GM18873 (cell line): ENCODE measurements at regions not wholly inside any gene's neighbourhood (a gene's known extent, or its start where the extent isn't known, plus 50 kb on each side); places are given as distances from the start of the nearest gene placed in this dataset.

ENCODE experiments used
- ATAC-seq: cut with Tn5 transposase; IDR thresholded peaks from one replicate; pipeline ENCODE4 v1.9.1; 2021; ENCODE audit warnings: mild to moderate bottlenecking, moderate library complexity, moderate number of reproducible peaks; ENCODE audit not compliant: unreplicated experiment, low FRiP score

DNA sequence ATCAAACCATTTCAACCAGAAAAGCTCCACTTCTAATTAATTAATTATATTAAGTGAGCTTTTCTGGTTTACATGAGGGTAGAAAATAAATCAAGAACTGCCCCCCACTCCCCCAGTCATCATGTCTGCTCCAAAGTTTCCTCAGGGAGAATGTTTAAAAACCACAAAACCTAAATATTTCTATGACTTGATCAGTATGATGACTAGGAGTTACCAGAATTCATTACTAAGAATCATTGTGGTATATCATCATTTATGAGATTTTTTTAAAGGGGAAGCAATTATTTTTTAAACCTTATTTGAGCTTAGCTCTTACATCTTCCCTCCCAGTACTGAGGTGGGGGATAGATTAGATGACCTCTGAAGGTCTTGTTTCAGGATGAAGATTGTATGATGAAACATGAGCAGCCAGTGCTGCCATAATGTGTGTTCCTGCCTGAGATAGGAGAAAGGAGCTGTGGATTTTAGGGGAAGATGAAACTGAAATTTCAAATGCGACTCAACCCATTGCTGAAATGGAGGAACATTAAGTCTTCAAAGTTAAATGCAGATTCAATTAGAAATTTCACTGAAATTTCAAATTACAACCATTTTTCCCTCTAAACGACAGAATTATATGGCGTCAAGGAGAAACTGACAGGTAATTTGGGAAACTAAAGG, 401.3 kb upstream of the CADM1 start:
- ATAC-seq = no peak

DNA sequence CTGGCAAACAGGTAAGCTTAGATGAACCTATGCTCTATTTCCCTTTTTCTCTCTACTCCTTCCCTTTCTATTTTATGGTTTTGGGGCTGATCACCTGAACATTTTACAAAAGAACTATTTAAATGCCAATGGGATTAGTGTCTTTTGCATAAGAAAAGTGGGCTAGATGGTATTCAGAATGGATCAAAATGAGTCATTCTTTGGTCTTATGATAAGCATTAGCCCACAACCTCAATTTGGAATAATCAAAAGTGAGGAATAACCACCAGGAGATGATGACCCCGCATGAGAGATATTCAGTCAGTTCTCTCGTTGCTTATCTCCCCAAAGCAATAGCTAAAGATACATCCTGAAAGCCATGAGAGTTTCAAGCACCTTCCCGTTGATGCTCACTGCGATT, 399.0 kb upstream of the CADM1 start:
- ATAC-seq = no peak

DNA sequence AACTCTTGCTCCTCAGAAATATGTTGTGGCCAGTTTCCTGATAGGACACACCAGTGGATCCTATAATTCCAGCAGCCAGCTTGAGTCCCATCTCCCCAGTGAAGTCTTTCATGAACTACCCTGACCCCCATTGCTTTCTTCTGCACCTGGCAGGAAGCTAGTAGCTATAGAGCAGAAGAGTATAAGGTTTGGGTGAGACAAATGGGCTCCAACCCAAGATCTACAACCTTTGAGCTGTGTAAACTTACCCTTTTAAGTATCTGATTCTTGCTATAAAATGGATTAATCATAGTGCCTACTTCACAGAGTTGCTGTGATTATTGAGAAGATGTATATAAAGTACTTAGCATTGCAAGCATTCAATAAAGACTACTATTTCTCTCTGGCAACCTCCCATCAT, 396.9 kb upstream of the CADM1 start:
- ATAC-seq = no peak

DNA sequence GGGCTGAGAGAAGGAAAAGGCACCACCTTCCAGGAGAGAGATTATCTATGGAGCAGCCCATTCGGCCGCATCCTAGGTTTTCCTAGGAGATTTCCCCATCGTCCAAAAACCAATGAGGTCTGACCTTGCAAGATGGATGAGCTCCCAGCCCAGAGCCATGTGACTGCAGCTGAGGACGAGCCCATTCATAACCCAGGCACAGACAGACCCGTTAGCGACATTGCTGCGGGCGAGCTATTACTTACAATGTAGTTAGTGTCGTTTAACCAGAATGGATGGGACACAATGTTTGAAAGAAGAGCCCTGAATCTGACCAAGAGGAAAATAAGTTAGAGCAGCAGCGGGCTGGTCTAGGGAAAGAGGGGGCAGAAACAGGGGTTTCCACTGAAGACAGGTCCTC, 395.9 kb upstream of the CADM1 start:
- no peak for ATAC-seq

DNA sequence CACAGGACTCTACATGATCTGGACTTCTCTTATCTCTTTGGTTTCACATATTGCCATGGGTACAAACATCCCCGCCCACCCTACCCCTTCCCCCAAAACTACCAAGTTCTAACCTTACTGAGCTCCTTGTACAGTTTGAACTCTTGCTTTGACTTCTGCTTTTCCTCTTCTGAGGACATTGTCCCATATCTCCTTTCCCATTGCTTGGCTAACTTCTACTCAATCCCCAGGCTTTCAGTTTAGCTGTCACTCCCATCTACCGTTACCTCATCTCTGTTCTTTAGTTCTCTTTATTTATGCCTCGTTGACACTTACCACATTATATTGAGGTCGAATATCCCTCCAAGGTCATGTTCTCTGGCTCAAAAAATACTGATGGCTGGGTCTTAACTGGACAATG, 393.5 kb upstream of the CADM1 start:
- ATAC-seq = no peak

DNA sequence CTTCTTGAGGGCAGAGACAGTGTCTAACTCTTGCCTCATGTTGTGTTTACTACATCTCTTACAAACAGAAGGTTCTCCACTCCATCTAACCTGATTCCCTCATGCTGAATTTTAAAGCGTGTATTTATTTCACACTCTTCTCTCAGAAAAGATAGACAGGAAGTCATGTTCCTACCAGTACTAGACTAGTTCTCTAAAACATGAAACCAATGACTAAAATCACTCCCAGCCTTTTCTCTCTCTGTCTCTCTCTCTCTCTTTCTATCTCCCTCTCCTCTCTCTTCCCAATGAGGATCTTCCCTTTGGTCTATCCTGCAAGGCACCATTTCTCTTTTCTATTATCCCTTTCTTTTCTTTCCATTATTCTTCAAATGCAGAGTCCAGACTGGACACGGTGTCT, 391.9 kb upstream of the CADM1 start:
- no peak for ATAC-seq

DNA sequence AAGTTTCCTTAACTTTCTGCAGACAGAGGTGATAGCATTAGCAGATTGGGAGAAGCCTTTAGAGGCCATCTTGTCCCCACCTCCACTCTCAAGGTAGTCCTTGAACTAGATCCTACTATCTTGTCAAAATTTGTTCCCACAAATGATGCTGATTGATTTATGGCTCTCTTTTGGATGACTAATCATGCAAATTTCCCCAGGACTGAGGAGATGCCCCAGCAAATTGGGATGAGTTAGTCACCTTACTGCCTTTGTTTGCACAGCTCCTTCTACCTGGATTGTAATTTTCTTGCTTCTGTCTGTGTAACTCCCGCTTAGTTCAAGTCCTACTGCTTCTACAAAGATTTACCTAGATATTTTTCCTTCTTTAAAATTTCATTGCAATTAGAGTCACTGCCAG, 391.4 kb upstream of the CADM1 start:
- ATAC-seq = no peak

DNA sequence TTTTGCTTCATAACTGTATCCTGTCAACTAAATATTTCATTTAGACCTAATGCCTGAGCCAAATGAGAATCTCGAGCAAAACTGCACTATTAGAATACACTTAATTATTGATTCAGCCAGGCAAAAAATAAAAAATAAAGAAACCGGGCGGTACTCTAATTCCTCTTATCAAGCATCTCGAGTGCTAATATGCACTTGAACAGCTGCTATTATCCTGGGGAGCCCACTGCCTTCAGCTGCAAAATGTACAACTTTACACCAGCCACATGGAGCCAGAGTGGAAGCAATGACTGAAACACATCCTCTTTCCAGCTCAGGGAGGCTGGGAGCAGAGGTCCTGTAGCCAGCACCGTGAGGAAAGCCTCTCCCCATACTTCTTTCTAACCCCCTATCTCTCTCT, 390.0 kb upstream of the CADM1 start:
- no peak for ATAC-seq

DNA sequence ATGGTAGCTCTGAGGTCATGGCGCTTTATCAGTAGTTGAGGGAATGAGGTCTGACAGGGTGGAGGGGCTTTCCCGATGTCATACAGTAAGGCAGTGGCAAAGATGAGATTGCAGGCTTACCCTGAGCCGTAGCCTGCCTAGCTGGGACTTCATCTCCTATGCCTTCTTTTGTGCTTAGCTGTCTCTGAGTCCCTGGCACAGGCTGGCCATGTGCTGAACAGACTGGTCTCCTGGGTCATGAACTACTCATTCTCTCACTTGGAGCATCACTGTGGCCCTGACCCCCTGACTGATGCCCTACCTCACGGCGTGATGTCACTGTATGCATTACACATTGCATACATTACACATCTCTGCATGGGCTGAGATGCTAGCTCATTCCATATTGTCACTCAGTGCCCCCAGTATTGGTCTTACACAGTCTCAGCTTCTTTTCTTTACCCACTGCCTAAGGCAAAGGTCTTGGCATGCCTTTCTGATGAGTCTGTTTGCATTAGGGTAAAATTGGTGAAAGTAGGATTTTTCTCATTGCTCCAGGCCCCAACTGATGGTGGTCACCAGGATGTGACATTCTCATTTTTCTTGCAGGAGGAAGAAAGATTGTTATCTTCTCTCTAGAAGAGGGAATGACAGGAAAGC, 389.4 kb upstream of the CADM1 start:
- ATAC-seq = no peak

DNA sequence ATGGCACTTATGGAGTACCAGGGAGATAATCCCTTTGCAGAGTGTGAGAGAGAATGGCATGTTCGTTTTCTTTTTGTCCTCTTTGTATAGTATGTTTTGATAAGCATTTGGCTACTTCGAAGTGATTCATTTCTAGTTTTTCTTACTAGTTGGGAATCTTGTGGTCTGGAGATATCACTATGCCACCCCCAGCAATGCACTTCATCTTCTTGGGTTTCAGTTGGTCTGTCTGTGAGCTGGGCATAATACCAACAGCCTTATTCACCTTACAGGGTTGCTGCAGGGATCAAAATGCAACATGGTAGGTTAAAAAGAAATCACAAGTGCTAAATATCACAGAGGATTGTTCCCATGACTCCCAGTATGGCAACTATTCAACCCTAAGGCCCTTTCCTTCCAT, 387.8 kb upstream of the CADM1 start:
- ATAC-seq = no peak

DNA sequence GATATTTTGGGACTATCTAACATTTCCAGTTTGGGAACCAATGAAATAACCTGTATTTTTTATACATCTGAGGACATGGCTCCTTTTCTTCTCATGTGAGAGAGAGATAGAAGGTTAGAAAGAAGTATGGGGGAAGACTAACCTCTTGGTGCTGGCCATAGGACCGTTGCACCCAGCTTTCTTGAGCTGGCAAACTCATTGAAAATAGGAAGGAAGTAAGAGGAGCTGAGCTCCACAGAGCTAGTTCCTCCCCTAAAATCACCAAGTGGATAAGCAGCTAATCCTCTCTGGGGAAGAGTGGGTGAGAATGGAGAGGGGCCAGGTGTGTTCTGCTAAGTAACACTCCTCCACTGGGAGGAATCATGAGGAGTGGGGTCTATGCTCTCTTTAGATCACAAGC, 387.4 kb upstream of the CADM1 start:
- ATAC-seq = no peak

DNA sequence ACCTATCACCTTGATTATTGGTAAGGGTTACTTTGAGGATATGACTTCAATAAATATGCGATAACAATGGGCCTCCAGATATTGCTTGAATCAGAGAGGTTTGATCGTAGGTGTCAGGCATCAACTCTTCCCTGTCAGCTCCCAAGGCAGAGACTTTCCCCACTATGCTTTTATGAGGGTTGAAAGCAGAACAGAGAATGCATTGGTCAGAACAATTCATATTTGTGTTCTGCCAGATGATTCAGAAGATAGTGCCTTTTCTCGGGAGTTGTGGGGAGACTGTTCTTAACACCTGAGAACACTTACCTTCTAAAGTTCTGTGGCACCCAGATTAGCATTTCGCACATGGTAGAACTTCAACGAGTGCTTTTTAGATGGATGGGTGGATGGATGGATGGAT, 386.3 kb upstream of the CADM1 start:
- no peak for ATAC-seq

DNA sequence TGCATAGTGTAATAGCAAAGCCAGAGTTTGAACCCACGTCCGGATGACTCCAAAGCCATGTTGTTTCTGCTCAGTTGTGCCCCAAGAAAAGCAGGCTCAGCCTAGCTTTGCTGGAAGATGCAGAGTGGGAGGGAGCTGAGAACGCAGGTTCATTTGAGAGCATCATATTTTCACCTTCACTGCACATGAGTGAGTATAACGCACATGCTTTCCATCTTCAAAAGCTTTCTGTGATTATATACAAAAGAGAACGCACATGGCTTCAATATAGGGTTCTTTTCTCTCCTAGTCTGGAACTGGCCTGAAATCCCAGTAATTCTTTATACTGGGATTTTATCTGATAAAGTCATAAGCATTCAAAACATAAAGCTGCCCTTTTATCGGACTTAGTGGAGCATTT, 385.5 kb upstream of the CADM1 start:
- ATAC-seq = no peak

DNA sequence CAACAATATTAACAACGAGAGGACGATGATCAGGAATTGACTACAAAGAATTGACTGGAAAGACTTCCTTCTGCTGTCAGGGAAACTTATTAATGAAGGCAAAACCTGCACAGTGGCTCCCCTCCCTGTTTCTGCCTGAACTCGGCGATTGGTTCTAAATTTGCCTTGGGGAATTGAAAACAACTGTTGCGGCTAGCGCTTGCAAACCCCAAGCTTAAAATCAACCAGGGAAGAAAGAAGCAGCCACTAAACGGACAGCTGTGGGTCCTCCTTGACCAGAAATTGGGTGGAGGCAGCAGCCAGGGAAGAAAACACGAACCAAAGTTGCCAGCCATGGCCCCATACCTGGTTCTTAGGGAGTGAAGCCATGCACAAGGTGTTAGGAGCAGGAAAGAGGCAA, 383.5 kb upstream of the CADM1 start:
- no peak for ATAC-seq

DNA sequence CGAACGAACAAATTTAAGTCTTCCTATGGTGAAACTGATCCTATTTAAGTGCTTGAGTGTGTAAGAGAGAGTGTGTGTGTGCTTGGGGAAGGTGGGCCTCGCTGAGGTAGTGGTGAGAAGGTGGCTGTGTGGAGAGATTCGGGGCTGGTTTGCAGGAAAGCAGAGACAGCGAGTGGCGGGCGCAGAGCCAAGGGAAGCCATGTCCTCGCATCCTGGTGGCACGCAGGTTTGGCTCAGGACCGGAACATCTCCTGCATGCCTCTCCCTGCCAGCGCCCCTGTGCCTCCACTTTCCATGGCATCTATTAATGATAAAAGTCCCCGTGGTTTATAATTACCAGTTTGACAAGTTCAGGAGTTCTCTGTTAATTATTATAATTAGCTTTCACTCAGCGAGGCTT, 383.1 kb upstream of the CADM1 start:
- no peak for ATAC-seq

DNA sequence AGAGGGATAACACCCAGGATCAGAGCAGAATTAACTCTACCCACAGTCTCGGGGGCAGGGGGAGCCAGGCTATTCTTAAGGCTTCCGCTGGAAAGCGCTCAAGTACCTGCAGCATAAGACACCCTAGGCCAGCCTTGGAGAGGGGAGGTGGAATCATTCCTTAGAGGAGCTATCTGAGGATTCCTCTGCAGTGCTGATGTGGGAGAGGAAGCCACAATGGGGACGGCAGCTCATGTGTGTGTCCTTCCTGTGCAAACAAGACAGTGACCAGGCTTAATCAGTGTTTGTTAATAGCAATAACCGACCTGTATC, 382.2 kb upstream of the CADM1 start:
- ATAC-seq = no peak

DNA sequence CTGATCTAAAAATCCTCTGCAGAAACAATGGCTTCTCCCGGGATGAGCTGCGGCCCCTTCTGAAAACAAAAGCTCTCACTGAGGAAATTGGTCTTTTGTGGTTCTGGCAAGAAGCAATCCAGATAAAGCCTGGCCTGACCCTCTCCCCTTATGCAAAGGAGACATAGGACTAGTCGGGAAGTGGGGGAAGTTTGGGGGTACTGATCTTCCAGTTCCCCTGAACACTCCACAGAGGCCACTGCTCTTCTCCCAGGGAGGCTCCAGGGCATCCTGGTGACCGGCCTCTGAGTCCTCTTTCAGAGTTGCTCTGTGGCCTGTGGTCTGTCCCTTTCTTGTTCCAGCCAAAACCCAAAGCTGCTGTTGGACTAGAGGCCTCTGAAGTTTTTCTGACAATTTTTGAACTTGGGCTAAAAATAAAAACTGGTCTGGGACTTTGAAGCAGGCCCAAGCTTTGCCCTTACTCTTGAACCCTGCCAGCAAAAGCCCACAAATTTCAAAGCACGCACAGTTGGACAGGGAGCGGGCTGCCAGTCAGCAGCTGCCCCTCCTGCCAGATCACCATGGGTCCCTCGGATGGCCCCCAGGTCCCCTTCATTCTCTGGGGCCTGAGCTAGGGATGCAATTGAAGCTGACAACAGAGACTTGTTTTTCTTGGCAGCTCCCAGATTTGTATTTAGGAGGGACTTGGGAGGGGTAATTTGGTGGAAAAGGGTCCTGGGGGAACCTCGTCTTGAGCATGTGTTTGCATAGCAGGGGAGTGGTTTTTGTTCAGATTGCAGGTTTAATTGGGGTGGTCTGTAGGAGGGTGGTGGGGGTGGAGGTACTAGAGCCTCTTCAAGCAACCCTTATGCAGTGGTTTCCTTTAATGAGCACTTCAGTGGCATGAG, 381.6 kb upstream of the CADM1 start:
- no peak for ATAC-seq

DNA sequence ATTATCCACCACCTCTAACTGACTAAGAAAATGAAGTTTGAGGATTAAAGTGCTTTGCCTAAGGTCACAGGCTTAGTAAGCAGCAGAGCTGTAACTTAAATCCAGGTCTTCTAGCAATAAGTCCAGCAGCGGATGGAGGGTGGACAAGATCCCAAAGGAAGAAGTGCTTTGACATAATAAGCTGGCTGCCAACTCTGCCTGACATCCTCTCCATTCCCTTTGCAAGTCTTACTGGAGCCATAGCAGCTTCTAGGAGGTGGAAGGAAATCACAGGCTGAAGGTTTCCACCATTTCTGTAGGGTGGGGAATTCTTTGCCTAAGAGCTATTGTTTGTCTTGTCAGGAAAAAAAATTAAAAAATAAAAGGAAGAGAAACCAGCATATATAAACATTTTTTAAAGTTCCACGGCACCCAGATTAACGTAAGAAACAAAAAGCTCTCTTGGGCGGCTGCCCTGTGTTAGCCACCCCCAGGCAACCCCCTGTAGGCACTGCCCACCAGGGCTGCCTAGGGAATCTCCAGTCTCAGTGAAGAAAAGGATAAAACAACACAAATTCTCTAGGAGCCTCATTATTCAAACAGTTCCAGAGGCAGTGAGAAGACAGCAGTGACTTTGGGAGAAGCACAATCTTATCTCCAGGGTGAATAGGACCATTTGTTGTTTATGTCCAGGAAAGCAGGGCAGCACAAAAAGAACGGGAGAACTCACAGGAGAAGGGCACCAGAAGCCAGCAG, 380.8 kb upstream of the CADM1 start:
- ATAC-seq = no peak

DNA sequence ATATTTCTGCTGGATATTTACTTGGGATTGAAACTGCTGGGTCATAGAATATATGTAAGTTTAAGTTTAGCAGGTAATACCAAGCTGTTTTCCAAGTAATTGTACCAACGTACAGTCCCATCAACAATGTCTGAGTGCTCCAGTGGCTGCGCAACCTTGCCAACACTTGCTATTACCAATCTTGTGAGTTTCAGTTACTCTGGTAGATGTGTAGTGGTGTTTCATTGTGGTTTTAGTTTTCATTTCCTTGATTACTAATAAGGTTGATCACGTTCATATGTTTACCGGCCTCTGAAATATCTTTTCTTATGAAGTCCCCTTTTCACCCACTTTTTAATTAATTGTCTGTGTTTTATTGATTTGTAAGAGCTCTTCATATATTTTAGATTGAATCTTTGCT, 370.6 kb upstream of the CADM1 start:
- ATAC-seq = peak; percentile 73

DNA sequence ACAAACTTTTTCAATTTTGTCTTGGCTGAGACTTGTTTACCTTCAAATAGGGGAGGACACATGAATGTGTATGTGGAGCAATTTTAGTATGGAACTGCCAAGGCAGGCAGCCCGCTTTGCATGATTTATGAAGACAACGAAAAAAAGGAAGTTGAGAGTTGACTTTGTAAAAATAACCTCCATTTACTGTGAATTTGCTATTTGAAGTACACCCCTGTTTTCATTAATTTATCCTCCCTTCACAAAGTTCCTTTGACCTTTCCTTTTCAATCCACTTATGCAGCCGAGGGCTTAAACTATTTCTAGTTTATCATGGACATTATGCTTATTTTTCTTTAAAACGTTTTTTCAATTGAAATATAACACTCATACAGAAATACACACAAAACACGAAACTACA, 369.6 kb upstream of the CADM1 start:
- ATAC-seq = no peak

DNA sequence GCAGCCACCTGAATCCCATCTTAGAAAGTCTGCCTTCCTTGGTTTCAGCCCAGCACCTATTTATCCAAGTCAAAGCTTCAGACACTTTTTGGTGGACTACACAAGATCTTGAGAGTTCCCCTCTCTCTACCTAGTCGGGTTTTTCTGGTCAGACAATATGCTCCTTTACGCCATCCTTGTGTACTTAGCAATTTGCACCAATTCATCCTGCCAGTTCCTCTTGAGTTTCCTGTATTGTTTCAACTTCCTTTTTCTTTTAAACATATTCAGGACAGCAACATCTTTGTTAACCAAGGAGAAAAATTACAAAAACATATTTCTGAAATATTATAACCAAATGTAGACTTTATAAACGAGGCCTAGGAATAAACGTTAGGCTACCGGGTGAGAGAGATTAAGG, 368.2 kb upstream of the CADM1 start:
- no peak for ATAC-seq
